Stimulated activated CD8-positive, alpha-beta memory T cell treated with anti-CD3 and anti-CD28 coated beads, Interleukin-15, amount 100 ng/mL, for 1 hour (primary cell): ENCODE measurements at regions not wholly inside any gene's neighbourhood (a gene's known extent, or its start where the extent isn't known, plus 50 kb on each side); places are given as distances from the start of the nearest gene placed in this dataset.

ENCODE experiments used
- DNase-seq: peaks from one replicate; pipeline ENCODE4 v3.0.0-alpha.2; 2020; ENCODE audit warnings: low read depth

DNA sequence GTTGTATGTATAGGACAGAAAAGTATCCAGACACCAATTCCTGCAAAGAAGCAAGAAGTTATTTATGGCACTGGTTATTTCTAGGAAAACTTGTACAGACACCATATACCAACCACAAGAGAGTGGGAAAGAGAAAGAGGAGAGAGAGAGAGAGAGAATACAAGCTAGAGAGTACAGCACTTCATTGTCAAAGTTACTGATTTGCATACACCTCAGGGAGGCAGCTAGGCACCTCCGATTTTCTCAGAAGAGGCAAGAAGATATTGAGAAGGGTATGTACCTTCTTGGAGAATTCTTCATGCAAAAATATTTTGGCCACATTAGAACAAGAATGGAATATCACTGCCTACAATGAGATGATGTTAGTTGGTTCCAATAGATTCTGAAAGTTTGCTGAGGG is 333.9 kb upstream of the PIK3C3 start:
- DNase-seq: no peak

DNA sequence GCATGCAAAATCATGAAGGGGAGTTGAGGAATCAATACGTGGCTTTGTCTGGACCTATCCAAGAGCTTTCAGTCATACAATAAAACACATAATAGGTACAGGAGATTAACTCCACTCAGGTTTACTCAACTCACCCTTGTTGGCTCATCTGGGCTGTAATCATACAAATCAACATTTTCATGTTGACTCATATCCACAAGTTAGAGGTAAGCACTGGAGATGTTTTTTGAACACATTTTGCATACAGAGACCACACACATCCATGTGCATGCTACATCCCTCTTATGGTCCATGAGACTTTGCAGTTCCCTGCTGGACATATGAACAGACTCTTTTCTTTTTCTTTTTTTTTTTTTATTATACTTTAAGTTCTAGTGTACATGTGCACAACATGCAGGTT is 336.9 kb upstream of the PIK3C3 start:
- DNase-seq: no peak

DNA sequence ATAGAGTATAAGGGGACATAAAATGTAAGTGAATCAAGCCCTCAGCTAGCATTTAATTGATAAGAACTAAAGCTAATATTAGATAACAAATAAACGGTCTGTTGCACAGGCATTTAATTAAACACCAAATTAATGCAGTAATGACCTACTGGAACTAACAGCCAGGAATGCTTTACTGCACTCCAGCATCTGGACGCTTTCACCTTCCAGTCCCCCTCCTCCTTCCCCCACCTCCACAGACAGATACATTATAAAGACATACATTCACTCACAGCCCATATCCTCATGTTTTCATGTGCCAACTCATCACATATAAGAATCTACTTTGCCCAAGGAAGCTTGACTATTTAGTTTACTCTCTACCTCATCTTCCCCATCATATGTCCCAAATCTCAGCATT is 337.4 kb upstream of the PIK3C3 start:
- DNase-seq: no peak

DNA sequence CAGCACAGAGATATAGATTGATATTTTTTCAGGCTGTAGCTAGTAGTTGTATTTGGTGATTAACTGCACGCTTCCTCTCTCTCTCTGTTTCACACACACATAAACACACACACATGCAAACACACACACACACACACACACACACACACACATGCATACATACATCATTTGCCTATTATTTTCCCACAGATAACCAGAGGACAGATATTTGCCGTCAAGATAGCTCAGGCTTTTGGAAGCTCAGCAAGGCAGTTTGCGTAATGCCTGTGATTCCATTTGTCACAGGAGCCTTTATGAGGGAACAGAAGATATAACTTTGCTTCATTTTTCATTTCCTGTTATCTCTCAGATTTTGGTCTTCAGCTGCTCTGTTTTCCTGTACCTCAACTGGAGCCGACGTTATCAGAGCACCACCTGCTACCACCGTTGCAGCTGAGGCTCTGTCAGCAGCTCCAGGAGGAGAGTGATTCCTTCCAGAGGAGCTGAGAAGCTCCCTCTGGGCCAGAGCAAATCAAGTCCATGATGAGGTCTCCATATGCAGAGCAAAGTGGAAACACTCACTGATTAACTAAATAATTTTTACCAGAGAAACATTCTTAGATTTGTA is 341.9 kb upstream of the PIK3C3 start:
- no peak for DNase-seq

DNA sequence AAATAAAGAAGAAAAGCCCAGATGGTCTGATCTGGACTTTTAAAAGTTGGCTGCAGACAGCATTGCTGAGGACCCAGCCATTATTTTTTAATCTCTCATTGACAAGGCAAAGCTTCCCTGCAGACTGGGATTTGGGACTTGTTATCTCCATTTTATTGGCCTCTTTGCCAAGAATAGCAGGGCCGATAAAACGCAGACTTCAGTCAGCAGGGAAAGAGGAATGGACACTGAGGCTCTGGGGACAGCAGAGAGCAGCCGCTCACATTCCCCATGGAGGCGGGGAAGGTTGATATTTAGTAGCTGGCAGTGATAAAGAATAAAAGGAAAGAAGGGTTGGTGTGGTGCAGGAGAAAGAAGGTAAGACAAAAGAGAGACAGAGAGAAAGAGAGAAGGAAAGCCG is 350.1 kb upstream of the PIK3C3 start:
- no peak for DNase-seq

DNA sequence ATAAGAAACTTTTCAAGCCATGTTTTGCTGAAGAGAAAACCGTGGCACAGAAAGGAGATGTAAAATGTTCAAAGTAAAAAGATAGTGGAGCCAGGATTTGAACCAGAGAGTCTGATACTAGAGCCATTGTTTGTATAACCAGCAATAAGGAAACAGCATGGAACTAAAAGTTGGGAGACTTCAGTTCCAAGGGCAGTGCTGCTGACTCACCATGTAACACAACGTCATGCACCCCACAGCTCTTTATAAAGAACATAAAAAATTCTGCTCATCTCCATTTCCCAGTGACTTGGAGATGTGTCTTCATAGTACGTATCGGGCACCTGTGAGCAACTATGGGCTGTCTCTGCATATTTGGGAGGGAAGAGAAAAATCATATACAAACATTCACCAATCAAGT is 353.0 kb upstream of the PIK3C3 start:
- no peak for DNase-seq

DNA sequence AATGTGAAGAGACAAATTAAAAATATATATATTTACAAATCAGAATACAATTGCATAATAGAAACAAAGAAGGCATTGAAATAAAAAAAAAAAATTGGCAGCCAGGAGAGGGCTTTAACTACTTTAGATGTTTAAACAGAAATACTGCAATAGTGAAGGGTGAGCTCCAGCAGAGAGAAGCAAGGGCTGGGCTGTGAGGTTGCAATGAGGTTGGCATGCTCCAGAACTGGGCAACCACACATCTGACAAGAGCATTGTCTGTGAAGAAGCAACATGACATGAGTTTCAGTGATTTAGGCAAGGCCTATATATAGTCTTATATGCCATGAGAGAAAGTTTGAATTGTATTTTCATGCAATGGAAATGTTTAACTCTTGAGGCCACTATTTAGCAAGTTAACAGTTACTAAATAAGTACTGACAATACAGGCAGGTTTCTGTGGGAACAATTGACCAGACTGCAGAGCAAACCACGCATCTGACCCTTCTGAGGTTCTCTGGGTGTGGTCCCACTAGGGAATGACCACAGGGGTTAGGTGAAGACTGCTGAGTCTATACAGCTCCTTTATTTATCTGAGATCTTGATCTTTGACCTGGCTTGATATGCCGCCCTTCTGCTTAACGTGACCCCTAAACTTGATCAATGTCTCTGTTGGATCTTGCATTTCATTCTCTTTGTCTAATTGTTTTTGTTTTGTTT is 354.2 kb upstream of the PIK3C3 start:
- no peak for DNase-seq

DNA sequence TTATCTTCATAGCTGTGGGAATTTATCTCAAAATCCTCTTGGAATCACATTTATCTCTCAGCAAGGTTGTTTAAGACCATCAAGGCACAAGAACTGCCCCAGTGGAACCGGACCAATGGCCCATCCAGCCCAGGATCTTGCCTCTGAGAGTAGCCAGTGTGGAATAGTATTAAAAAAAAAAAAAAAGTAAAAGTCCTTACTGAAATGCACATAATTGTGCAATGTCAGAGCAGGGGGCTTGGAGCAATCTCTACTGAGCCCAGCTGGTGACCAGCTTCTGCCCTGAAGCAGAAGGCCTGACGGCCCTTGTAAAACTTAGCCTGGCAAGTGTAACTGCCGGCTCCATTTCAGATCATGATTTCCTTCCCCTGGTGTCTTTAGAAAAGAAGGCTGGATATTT is 355.6 kb upstream of the PIK3C3 start:
- DNase-seq: no peak

DNA sequence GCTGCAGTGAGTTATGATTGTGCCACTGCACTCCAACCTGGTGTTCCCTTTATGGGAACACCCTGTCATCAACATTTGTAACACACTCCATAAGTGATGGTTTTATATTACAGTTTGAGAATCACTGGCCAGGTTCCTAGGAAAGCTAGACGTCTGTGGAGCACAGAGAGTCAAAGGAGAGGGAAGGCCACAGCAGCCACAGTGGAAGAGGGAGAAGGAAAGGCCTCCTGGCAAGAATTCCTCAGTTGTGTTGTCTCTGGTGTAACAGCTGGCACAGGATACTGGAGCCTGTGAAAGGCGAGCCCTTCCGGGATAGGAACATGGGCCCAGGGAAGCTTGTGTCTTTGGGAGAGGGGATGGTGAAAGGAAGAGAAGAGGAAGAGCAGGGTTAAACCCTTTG is 360.5 kb upstream of the PIK3C3 start:
- no peak for DNase-seq

DNA sequence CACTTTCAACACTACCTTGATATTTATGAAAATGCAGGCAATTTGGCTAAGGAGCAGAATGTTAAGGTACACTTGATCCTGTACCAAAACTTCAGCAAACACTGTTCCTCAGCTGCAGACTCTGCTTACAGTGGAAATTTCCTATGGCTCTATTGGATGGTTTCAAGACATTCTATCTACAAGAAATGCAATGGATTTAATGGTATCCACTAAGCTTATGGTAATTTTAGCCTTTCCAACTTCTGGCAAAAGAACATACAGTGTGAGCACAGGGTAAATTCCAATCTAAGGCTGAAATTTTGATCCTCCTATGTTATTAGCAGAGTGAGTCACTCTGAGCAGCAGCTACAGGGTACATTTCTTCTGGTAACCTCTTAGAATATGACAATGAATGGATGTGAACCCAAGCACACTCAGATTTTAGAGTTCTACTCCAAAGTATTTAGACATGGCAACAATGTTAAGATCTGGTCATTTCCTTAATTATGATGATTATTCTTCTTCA is 361.8 kb upstream of the PIK3C3 start:
- no peak for DNase-seq

DNA sequence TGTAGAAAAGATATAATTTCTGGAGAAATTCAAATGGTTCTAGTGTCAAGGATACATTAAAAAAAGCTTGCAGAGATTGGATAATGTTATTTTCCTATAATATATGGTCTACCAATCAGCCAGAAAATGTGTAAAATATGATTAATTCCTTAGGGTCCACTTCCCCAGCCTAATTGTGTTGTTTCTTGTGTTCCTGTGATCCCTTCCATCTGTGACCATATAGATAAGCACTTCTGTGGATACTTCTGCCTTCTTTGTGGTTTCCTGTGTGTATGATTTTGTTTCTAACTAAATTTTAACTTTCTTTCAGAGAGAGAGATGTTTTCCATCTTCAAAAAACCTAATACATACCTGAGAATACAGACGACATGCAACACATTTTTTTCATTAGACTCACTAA is 367.1 kb upstream of the PIK3C3 start:
- DNase-seq: no peak

DNA sequence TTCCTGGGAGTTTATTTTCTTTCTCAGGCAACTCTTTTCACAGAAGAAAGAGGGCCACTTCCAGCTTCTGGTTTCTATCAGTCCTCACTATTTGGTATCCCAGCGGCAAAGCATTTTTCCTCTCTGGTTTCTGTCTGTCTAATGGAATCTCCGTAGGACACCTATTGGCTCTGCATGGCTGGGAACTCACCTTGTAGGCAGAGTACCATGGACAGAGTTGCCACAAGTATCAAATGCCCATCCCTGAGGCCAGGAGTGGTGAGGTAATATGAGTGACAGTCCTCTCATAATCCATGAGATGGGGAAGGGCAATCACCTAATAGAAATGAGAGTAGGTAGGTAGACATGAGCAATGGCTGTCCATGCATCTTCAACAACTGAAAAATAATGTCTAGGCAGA is 369.5 kb upstream of the PIK3C3 start:
- DNase-seq: no peak

DNA sequence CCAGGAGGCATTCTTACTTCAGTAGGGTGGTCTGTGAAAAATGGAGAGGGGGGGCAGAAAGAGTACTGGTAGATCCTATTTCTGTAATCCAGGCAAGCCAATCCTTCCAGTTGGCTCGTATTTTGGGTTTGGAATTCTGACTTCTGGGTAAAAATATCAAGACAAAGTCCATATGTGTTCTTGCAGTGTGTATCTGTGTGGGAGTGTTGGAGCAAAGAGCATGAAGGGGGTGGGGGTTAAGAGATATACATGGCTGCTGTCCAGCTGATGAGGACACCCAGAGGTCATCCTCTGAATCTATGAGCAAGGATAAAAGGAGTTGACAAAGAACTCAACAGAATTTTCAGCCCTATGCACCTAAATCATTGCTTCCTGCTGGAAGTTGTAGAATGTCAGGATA is 375.8 kb upstream of the PIK3C3 start:
- no peak for DNase-seq

DNA sequence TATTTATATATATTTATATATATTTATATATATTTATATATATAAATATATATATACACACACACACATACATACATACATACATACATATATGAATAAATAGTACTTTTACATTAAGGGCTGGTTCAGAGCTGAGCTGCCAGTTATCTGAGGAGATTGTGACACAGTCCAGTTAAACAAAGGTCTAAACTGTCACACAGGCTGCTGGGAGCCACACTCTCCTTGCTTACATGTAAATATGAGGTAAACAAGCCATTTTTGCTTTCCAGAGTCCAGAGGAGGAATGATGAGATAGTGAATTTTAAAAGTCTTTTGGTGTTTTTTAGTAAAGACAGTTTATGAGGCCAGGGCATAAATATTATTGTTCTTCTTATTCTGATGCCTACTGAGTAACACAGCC is 377.5 kb upstream of the PIK3C3 start:
- no peak for DNase-seq

DNA sequence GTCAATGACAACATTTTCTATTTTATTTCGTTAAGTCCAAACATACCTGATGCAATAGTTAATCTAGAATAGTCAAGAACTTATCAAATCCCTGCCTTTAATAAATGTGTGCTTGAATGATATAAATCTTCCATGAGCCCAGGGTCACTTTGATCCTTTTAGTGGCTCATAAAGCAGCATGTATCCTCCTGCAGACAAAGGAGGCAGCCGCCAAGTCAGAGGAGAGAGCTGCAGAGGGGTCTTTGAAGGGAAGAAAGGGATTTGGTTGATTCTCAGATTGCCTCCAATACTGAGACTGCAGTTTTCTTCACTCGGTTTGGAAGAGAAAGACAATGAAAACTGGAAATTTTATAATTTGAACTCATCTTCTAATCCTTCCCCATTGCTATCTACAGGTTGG is 378.4 kb upstream of the PIK3C3 start:
- no peak for DNase-seq

DNA sequence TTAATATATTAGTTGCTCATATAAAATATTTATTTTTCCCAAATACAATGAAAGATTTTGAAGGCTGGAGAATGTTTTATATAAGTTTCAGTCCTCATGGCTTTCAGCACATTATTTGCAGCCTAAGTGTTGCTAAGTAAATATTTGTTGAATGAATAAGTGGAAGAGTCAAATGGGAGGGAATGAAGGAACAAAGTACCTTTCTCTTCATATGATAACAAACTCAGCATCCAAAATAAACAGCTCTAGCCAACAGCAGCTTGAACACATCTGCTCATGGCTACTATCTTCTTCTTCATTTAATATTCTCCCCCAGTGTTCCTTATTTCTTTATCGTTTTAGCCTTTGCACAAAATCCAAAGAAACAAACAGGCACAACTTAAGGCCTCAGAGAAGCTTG is 385.2 kb upstream of the PIK3C3 start:
- no peak for DNase-seq

DNA sequence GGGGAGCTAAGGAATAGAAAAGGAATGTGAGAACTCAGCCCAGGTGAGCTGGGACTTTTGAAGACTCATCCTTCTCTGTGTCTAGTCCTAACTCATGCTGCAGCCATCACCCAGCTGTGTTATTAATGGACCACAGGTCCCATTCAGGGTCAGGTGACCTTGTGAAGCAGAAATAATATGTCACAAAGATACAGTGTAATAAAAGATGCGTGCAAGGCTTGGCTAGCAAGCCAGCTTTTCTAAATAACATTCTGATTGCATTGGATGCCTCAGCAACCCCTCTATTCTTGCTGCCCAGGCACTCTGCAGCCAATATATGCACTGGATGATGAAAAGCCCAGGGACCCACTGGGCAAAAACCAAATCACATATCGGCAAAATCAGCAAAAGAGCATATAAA is 393.1 kb upstream of the PIK3C3 start:
- DNase-seq: no peak

DNA sequence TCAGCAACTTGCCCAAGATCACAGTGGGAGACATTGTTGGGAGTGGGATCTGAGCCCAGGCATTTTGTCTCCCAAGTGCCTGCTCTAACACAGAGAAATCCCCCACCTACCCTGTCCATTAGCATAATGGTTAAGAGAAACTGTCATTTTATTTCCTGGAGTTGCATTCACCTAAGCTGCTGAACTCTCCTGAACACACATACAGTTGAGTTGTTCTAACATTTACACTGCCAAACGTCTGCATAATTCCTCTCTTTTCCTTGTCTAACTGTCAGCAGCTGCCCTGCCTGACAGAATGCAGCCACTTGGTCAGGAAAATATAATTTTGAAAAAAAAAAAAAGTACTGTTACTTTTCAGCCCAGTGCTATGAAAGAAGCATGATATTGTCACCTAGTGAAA is 396.3 kb upstream of the PIK3C3 start:
- no peak for DNase-seq

DNA sequence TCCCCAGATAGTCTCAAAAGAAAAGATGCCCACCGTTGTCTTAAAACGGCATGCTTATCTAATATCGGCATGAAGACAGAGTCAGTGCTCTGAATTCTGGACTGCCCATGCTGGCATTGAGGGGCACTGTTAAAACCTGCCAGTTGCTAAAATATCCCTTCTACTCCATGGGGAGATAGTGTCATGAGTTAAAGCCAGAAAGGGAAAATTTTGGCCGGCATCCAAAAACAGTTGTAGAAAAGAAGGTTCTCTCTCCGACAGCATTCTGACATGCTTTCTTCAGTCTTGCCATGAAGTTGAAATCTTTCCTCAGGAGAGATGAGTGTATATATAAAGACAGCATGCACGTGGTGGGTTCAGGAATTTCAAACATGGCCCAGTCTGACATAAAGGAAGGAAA is 401.3 kb upstream of the PIK3C3 start:
- DNase-seq: no peak

DNA sequence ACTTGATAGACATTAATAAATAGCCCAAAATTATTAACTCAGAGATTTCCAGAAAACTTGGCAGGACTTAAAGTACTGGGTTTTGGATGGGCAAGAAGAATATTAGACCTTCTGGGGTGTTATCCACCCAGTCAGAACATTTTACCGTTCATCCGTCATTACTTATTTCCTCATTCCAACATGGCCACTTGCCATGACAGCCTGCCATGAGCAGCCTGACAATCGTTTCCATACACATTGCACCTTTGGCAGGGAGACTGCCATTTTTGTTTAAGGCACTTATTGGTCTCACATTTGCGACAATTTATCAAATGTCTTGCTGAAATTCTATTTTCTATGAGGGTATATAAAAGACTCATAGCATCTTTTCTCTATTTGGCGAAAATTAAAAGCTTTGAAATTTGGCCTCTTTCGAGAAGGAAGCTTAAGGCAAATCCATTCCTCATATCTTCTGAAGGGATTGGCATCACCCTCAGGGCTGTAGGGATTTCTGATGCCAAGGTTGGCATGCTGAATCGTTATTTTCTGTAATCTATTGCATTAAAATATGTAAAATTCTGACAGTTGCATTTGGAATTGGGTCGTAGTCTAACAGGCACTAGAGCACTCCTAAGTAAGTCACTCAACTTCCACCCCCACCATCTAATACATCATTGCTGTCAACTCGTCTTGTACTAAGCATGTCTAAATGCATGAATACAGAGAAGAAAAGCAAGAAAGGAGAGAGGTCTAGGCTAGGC is 406.3 kb upstream of the PIK3C3 start:
- DNase-seq: no peak

DNA sequence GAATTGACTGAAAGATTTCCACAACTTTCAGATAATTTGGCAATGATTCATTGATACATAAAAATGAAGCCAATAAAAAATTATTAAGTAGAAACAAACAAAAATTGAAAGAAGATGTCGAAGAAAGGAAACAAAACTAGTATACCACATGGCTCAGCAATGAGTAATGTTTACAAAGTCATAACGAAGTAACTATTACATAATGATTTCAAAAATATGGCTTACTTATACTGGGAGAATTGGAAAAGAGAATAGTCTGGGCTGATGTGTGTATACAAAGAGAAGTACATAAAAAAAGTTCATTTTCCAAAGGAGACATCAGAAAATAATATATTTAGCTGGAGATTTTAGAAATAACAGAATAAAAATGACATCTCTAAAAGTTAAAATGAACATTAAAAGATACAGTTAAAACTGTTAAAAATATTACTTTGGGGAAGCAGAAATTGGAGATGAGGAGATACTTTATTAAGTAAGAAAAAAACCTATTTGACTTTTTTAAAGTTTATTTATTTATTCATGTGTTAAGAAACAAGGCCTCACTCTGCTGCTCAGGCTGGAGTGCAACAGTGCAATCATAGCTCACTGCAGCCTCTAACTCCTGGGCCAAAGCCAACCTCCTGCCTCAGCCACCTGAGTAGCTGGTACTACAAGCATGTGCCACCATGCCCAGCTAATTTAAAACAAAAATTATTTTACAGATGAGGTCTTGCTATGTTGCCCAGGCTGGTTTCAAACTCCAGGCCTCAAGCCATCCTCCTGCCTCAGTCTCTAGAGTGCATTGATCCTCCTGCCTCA is 409.7 kb upstream of the PIK3C3 start:
- DNase-seq: no peak

DNA sequence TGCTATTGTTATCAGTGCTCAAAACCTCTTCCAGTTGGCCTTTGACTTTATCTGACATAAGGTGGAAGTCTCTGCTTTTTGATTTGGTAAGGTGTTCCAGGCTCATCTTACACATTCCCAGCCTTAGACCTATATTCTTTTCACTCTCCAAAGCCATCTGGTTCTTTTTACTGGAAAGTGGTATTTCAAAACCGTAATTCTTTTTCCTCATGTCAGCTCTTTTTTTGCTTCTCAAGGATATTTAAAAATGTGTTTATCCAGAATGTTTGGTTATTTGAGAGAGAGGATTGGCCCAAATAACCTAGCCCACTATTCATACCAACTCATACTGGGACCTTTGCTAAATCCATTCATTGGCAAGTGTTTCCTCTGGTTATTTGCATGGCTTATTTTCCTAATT is 411.2 kb upstream of the PIK3C3 start:
- no peak for DNase-seq
